ENCODE measurements at regions not wholly inside any gene's neighbourhood (a gene's known extent, or its start where the extent isn't known, plus 50 kb on each side); places are given as distances from the start of the nearest gene placed in this dataset.

GRCh38 chr13:105377452-105377851 is 1158.0 kb downstream of the EFNB2 start:
- TF ChIP-seq, protein P1, sequence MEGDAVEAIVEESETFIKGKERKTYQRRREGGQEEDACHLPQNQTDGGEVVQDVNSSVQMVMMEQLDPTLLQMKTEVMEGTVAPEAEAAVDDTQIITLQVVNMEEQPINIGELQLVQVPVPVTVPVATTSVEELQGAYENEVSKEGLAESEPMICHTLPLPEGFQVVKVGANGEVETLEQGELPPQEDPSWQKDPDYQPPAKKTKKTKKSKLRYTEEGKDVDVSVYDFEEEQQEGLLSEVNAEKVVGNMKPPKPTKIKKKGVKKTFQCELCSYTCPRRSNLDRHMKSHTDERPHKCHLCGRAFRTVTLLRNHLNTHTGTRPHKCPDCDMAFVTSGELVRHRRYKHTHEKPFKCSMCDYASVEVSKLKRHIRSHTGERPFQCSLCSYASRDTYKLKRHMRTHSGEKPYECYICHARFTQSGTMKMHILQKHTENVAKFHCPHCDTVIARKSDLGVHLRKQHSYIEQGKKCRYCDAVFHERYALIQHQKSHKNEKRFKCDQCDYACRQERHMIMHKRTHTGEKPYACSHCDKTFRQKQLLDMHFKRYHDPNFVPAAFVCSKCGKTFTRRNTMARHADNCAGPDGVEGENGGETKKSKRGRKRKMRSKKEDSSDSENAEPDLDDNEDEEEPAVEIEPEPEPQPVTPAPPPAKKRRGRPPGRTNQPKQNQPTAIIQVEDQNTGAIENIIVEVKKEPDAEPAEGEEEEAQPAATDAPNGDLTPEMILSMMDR (conservative IDR thresholded peaks at IDR 0.05; ENCODE audit: low read depth, low read length): no peak
- TF ChIP-seq MAZ (IDR thresholded peaks at IDR 0.05; ENCODE audit: borderline replicate concordance, low read depth, low read length): no peak
- TF ChIP-seq NFE2L2 (IDR thresholded peaks at IDR 0.05; ENCODE audit: low read depth, low read length): no peak
- no peak for TF ChIP-seq POLR2A (IDR thresholded peaks at IDR 0.05; ENCODE audit: low read depth, low read length)
- no peak for TF ChIP-seq MXI1 (IDR thresholded peaks at IDR 0.05; ENCODE audit: borderline replicate concordance, low read depth, low read length)
- TF ChIP-seq RFX5 (IDR thresholded peaks at IDR 0.05; ENCODE audit: low read depth, low read length): no peak
- TF ChIP-seq RCOR1 (IDR thresholded peaks at IDR 0.05; ENCODE audit: insufficient replicate concordance, low read length): no peak

All from IMR-90 (cell line).